GM21723 (cell line): ENCODE measurements at regions not wholly inside any gene's neighbourhood (a gene's known extent, or its start where the extent isn't known, plus 50 kb on each side); places are given as distances from the start of the nearest gene placed in this dataset.

Experiments
- ATAC-seq: cut with Tn5 transposase; IDR thresholded peaks from one replicate; pipeline ENCODE4 v1.9.1; 2021; ENCODE audit warnings: mild to moderate bottlenecking, moderate library complexity; ENCODE audit not compliant: unreplicated experiment

DNA sequence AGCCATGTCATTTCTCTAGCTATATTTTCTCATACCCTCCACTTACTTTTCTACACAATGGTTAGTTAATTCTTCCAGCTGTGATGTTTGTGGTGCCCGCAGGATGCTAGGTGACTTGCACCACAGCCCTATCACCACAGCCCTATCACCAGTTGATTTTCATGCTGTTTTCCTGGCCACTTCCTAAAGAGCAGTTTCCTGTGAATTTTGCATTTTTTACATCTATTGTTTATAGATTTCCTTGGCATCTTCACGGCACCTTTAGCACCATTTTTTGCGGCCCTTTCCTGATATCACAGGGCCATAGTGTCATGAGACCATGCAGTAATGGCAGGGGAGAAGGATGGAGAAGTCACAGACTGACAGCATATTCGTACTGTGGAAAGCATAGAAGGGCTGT, 132.9 kb upstream of the PRICKLE2 start:
- ATAC-seq = no peak

DNA sequence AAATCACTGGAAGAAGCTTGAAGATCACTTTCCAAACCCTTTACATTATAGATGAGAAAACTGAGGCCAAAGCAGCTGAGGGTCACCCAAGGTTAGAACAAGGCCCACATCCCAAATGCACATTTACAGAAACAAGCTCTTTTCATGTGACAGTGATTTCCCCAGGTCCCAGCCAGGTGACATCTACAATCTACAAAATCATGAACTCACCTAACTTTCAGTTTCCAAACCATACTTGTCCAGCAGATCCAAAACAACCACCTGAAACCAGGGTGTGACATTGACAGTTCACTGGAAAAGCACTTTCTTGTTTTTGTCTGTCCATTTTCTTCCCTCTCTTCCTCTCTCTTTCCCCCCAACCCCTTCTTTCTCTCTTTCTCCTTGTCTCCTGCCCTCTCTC, 132.2 kb upstream of the PRICKLE2 start:
- ATAC-seq = no peak

DNA sequence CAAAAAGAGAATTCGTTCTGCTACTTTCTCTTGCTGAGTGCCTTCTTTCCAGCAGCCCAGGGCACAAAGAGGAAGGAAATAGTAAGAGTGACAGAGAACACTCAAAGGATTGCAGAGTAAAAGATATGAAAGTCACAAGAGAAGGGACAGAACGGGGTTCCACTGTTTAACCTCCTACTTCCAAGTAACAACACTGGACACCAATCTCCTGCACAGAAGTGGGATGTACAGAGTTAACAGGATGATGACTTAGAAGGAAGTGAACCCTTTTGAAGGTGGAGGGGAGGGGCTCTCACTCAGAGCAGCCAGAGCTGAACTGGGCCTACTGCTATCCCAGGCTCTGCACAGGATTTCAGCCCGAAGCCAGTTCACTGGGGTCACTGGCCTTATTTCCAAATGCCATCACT, 130.1 kb upstream of the PRICKLE2 start:
- ATAC-seq = no peak

DNA sequence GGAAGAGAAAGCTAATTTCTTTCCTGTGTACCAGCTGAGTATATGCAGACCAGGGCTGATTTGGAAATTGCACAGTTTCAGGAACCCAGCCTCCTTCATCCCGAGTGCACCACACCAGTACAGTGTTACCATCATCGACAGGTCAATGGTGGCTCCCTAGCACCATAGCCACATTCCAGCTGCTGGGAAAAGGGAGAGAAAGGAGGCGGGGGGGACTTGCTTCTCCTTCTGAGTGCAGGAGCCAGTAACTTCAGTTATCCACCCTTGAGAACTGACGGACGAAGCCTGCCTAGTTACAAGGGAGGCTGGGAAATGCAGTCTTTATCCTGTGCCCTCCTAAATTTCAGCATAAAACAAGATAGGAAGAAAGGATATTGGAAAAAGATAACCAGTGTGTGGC, 129.7 kb upstream of the PRICKLE2 start:
- ATAC-seq = no peak

DNA sequence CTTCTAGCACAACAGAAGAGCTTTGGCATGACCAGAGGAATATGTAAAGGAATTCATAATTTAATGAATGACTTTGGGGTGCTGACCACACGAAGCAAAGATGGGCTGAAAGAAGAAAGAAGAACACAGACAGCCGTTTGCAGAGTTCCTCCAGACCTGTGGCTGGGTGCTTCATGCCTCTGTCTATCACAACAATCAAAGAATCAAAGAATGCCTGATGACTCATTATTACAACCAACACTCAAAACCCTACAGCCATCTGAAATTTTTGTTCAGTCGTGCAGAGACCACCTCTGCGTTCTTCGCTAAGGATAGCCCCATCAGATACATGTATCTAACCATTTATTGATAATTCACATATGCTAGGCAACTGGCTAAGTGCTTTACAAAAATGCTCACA, 129.0 kb upstream of the PRICKLE2 start:
- no peak for ATAC-seq

DNA sequence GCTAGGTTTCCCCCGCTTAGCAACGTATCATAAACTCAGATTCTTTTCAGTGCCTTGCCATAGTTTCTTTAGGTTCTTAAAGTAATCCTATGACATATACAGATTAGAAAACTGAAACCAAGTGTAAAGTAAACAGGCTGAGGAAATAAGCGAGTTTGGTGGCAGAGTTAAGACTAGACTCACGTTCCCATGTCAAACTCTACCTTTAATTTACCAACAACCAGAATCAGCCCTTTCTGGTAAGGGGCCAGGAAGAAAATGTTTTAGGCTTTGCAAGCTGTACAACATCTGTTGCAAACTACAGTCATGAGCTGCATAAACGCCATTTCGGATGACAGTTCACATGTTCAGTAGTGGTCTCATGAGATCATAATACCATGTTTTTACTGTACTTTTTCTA, 128.0 kb upstream of the PRICKLE2 start:
- no peak for ATAC-seq

DNA sequence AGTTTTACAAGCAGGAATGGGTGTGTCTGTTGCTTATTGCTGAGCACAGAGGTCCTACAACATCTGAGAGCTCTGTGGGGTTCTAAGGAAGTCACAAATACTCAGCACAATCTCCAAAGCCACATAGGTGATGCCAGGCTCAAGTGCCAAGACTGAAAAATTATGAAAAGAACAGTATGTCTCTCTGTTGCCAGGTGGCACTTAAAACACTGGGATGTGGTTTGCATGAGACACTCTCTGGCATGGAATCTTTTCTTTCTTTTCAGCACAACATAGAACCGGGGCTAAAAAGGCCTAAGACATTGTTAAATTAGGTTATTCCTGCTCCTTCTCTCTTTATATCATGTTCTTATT, 127.3 kb upstream of the PRICKLE2 start:
- ATAC-seq = no peak

DNA sequence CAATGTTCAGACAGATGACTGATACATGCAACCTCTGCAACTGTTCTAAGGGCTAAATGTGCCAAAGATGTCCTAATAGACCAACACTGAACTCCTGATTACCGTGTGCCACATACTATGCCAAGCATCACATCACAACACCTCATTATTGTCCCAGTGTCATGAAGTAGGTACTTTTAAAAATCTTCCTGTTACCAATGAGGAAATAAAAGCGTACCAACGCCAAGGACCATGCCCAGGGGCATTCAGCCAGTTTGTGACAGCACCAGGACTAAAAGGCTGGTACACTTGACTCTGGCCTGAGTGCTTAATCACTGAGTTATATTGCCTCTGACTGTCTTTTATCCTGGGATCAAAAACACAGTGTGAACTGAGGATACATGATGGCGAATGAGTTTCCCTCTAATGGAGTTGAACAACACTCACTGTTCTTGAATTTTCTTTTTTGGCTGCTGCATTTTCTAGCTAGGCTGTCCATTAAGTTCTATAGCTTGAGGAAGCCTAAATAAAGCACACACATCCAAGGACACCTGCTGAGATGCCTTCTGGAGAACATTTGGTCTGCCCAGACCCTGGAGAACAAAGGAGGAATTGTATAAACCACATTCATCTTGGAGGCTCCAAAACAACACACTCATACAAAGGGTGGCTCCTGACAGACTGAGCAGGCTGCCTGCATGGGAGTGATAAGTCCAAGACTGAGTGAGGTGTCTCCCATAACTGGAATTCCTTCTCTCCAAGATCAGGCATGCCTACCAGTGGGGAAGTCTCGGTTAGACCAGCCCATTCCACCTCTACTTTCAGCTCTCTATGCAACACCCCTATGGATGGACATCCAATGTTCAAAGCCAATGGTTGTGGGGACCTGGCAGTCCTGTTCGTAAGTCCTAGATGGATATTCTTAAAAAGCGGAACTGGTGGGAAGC, 126.7 kb upstream of the PRICKLE2 start:
- no peak for ATAC-seq

DNA sequence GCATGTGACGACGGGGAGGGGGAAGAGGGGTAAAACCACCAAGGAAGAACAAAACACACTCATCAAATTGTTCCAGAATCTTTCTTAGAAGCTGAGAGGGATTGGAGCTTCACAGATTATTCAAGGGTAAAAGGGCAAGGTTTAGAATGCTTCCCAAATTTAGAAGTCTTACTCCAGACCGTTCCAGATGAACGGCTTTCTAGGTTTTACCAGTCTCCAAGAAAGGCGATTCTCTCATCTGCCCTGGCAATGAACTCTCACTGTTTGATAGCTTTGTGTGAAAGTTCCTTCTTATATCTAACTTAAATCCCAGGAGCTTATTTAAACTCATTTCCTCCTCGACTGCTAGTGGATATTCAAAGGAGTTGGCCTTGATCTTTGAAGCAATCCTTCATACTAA, 124.3 kb upstream of the PRICKLE2 start:
- ATAC-seq = no peak

DNA sequence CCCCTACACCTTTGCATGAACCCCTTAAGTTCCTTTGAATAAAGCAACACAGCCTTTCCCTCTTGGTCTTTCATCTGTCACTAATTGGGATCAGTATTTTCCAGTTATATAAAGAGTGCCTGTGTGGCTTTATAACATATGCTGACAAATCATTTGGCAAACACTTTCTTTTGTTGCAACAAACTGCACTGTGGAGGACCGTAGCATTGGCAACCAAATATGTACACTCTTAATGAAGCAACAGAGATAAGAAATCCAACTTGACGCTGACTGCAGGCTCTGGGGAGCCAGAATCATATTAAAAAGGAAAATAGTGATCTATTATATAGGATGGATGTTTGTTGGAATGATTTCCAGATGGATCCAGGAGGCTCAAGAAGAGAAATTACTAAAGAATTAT, 120.1 kb upstream of the PRICKLE2 start:
- no peak for ATAC-seq

DNA sequence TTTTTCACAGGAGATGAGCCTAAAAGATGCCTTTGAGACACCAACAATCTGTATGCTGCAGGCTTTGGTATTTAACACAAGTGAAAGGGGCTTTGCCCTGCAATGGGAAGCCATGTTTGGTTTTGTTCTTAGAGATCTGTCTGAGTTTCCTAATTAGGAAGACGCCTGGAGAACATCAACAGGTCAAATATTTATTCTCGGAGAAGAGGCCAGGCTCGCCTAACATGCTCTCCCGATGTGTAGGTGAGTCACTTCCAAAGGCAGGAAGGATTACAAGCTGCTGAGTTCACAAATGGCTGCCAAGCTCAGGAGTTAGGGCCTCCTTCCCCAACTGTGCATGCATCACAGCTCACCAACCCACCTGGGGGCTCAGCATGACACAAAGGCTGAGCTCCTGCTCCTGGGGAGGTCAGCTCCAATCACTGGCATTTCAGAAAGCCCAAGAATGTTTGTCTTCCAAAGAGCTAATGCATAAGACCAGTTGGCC, 119.5 kb upstream of the PRICKLE2 start:
- no peak for ATAC-seq

DNA sequence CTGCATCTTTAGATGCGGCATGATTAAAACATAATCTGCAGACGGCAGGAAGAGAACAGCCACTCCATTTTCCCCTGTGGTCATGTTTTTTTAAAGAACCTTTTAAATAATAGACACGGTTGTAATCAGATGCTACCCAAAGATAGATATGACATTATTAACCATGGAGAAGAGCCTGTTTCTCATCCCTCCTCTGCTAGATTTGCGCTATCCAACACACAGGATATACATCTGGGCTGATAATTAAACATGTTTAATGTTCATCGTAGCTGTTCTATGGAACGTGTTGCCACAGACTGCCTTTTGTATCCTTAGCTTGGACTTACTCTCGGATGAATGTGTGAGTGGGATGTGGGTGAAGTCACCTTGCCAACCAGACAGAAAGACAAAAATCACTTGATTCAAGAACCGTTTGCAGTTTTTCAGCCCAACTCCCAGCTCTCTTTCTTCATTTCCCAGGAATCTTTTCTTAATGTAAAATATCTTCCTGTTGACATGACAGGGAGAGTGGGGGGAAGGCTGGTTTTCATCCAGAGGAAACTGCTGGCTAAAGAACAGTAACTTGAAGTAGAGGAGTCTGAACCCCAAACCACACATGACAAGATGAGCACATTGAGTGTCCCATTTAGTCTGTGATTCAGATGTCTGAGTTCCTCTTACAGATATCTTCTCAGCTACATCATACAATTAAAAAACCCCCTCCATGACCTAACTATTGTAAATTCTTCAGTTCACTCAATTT, 118.6 kb upstream of the PRICKLE2 start:
- ATAC-seq = no peak

DNA sequence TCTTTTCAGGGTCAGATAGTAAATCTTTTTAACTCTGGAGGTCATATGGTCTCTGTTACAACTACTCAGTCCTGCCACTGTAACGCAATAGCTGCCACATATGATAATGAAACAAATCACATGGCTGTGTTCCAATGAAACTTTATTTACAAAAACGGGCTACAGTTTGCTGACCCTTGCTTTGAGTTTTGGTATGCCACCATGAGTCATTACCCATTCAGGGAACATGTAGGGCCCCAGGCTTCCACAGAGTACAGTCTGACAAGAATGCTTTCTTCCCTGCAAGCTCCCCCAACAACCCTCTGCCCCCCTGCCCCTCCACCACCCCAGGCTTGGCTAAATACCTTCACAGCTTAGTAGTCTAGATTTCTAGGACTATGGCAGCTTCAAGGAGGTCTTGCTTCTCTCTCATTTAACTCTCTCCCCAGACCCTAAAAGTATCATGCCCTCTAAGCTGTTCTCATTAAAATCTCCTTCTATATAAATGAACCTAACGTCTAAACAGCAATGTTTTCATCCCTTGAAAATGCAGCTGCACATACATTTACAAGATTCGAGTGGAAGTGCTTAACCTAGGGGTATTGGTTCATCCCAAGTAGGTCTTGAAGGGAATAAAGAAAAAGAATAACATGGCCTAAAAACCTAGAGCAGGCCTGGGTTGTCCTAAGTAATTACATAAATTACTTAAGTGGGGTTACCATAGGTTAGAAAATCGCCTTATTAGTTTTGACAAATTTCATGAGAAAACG, 117.8 kb upstream of the PRICKLE2 start:
- ATAC-seq = no peak

DNA sequence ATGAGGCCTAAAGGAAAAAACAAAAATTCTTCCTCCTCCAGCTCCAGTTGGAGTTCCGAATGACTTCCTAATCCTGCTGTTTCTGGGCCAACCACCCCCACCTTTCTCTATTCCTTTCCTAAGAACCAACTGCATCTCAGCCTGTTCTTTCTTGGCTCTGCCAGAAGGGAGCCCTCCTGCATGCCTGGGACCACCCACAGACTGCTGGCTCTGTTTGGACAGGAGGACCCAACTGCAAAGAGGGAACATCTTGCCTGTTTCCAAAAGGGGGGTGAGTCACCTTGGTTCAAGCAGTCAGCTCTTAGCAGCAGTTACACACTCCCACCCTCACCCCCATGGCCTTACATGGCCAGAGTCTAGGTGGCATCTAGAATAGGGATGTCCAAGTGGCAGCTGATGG, 116.0 kb upstream of the PRICKLE2 start:
- ATAC-seq = no peak

DNA sequence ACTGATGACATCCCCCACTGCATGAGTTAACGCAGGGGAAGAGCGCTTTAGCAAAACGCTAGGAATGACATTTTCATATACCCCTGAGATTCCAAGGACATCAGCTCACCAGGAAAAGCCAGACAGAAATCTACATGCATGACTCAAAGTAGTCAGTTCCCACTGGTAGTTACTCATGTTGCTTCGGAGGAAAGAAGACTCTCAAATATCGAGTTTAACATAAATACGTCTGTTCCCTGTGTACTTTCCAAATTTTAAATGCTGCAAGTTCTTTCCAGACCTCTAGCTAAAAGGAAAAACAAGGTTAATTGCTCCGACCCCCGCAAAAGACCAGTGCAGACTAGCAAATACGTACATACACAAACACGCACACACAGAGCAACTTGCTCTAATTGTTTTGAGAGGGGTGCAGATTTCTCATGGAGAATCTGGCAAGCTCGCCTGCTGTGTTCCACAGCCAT, 115.4 kb upstream of the PRICKLE2 start:
- ATAC-seq = no peak

DNA sequence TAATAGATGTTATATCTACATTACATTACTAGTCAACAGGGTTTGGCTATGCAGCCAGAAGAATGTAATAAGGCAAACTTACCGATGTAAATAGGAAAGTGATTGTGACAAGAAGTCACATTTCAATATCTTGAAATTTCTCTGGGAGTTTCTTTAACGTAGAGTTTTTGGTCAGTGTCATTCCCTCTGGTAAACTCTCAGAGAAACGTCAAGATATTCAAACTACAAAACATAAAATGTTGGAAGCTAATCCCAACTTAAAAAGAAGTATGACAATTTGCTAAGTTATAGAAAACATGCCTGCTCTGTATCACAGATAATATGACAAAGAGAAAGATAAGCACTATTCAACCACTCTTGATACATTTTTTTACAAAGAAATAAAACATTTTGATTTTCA, 111.2 kb upstream of the PRICKLE2 start:
- ATAC-seq = no peak

DNA sequence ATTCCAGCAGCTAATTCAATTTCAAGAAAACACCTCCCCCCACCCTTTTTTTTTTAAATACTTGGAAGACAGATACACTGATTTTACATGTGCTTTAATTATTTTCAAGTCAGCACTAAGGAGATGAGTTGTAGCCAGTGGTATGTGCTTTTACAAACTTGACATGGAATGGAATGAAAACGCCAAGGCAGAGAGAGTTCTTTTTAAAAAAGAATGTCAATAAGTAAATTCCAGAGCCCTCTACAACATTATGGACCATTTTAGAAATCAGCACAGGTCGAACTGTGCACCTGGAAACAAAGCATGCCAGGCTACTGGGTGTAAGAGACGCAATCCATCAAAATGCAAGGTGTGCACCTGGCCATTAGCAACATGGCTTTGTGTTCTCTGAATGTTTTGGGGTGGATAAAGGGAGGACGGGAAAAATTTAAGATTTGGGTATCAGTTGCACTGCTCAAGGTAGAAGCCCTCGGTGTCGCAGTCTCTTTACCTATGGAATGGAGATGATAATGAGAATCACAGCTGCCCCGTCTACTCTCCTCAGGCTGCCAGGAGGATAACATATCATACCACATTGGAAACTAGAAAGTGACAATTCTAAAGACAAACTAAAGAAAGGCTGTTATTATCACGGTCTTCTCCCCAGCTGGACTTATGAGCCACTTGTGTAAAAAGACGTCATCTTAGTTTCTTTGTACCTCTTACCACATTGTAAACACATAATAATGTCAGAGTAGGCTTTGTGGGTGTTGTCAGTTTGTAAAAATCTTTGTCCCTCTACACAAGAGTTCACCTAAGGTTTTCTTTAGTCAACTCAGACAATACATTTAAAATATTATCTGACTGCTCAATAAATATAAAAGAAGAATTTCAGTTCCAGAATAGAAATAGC, 107.4 kb upstream of the PRICKLE2 start:
- ATAC-seq = no peak

DNA sequence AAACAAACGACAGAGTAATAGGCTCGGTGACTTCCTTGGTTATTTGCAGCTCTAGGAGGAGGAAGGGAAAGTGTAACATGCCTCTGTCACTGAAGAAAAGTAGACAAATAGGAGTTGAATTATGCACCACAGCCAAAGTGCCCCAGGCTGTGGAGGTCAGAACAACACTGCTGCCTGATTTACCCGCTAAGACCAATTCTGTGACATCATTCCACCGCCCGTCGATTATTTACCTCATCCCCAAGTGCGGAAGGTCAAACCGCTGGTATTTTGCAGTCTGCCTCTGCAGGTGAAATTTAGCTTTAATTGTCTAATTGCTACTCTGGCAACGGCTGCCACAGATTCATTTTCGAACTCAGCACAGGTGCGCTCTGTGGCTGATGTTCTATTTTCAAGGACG, 106.3 kb upstream of the PRICKLE2 start:
- no peak for ATAC-seq

DNA sequence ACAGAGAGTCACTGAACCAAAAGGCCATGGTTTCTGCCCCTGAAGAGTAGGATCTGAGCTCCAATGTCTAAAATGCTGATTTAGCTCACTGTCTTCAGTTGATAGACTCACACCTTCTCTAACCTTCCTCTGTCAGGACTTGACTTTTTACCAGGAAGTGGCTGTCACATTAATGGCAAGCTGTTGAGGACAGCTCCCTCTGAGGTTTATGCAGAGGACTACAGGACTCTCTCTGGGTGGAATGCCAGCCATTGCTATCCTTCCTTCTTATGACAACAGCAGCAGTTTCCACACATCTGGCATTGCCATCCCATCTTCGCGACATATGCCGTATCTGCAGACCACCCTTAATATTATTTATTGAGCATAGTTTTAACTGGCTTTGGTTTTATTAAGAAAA, 103.8 kb upstream of the PRICKLE2 start:
- ATAC-seq = no peak

DNA sequence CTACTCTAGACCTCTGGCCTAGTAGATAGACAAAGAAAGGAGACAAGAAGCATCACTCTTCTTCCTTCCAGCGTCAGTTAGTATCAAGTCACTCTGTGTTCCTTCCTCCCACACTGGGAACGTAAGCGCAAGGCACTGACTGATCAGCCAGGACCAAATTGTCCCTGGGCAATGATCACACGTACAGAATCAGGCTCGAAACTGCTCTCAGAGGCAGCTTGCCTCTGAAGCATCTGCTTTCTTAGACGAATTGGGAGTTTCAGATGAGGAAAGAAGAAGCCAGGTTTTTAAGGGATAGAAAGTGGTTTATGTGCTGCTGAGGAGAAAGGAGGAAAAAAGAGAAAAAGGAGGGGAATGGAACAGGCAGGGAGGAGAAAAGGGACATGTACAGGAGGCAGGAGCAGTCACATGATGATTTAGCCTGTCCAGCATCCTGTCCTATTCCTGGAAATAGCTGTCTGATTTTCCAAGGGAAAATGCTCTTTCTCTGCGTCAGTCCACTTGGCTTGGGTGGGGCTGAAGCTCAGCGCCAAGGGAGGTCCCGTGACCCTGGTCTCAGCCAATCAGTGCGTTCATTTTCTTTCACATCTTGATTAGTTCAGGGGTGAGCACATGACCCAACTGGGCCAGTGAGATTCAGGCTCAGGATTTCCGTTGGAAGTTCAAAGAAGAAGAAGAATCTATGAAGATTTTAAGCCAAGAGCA, 102.0 kb upstream of the PRICKLE2 start:
- no peak for ATAC-seq
